PC-3 (cell line): ENCODE measurements at regions not wholly inside any gene's neighbourhood (a gene's known extent, or its start where the extent isn't known, plus 50 kb on each side); places are given as distances from the start of the nearest gene placed in this dataset.

Experiments used
- EZH2 ChIP-seq: fragments of 300-600 bp; sonication (generic); IDR thresholded peaks from one replicate; pipeline ENCODE4 v1.6.1; 2017; ENCODE audit warnings: antibody characterized with exemption, mild to moderate bottlenecking, low read length; ENCODE audit not compliant: unreplicated experiment
- TF ChIP-seq, protein P1 (sequence below): fragments of 300-600 bp; sonication (generic); conservative IDR thresholded peaks from 2 replicates; pipeline ENCODE4 v1.5.1; 2017; ENCODE audit warnings: antibody characterized with exemption, low read depth, mild to moderate bottlenecking, low read length

GRCh38 chr5:4054092-4054491 is 458.5 kb downstream of the IRX1 start:
- TF ChIP-seq, protein P1, sequence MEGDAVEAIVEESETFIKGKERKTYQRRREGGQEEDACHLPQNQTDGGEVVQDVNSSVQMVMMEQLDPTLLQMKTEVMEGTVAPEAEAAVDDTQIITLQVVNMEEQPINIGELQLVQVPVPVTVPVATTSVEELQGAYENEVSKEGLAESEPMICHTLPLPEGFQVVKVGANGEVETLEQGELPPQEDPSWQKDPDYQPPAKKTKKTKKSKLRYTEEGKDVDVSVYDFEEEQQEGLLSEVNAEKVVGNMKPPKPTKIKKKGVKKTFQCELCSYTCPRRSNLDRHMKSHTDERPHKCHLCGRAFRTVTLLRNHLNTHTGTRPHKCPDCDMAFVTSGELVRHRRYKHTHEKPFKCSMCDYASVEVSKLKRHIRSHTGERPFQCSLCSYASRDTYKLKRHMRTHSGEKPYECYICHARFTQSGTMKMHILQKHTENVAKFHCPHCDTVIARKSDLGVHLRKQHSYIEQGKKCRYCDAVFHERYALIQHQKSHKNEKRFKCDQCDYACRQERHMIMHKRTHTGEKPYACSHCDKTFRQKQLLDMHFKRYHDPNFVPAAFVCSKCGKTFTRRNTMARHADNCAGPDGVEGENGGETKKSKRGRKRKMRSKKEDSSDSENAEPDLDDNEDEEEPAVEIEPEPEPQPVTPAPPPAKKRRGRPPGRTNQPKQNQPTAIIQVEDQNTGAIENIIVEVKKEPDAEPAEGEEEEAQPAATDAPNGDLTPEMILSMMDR = no peak
- TF ChIP-seq EZH2 = no peak
